Neural cell (in vitro differentiated cells): ENCODE measurements at regions not wholly inside any gene's neighbourhood (a gene's known extent, or its start where the extent isn't known, plus 50 kb on each side); places are given as distances from the start of the nearest gene placed in this dataset.

Experiments
- H2AFZ ChIP-seq: fragments of 200-600, 300-800 bp; sonication (generic), shearing (Covaris generic); 2 replicates; pipeline ENCODE4 v1.6.0; 2014; ENCODE audit warnings: low read depth, mild to moderate bottlenecking, antibody characterized with exemption, low read length, moderate library complexity
- H3F3A ChIP-seq: fragments of 200-600 bp; shearing (Covaris generic); 2 replicates; pipeline ENCODE4 v1.6.1; 2016; ENCODE audit warnings: mild to moderate bottlenecking, moderate library complexity, mixed read lengths, antibody characterized with exemption, low read length; ENCODE audit not compliant: insufficient read depth, poor library complexity, severe bottlenecking
- H3K27ac ChIP-seq: fragments of 200-600, 300-800 bp; sonication (generic), shearing (Covaris generic); 2 replicates; pipeline ENCODE4 v1.5.1; 2014; ENCODE audit warnings: mild to moderate bottlenecking, low read length, moderate library complexity
- H3K27me3 ChIP-seq: fragments of 300-800, 200-600 bp; sonication (generic), shearing (Covaris generic); 2 replicates; pipeline ENCODE4 v1.6.0; 2014; ENCODE audit warnings: mild to moderate bottlenecking, low read depth, low read length, moderate library complexity; ENCODE audit not compliant: insufficient read depth
- H3K36me3 ChIP-seq: fragments of 300-800, 200-600 bp; sonication (generic), shearing (Covaris generic); 2 replicates; pipeline ENCODE4 v1.5.1; 2014; ENCODE audit warnings: mild to moderate bottlenecking, antibody characterized with exemption, low read length, moderate library complexity; ENCODE audit not compliant: insufficient read depth
- H3K4me2 ChIP-seq: fragments of 300-800, 200-600 bp; sonication (generic), shearing (Covaris generic); 2 replicates; pipeline ENCODE4 v1.6.0; 2014; ENCODE audit warnings: mild to moderate bottlenecking, low read length
- H3K4me3 ChIP-seq: fragments of 300-800, 200-600 bp; sonication (generic), shearing (Covaris generic); 2 replicates; pipeline ENCODE4 v1.5.1; 2014; ENCODE audit warnings: mild to moderate bottlenecking, low read length, moderate library complexity
- H3K79me2 ChIP-seq: fragments of 200-600 bp; shearing (Covaris generic); replicated peaks from 2 replicates; pipeline ENCODE4 v1.6.0; 2014; ENCODE audit warnings: mild to moderate bottlenecking, low read length, moderate library complexity; ENCODE audit not compliant: insufficient read depth
- H3K9ac ChIP-seq: fragments of 300-800, 200-600 bp; sonication (generic), shearing (Covaris generic); 2 replicates; pipeline ENCODE4 v1.6.1; 2016; ENCODE audit warnings: mild to moderate bottlenecking, low read length, mixed read lengths
- H3K9me2 ChIP-seq: fragments of 200-600 bp; shearing (Covaris generic); 2 replicates; pipeline ENCODE4 v1.6.1; 2016; ENCODE audit warnings: mild to moderate bottlenecking, low read length, mixed read lengths; ENCODE audit not compliant: insufficient read depth
- H3K9me3 ChIP-seq: fragments of 200-600, 300-800 bp; sonication (generic), shearing (Covaris generic); 2 replicates; pipeline ENCODE4 v1.6.1; 2016; ENCODE audit warnings: mild to moderate bottlenecking, mixed run types, low read length, moderate library complexity, mixed read lengths
- H4K20me1 ChIP-seq: fragments of 200-600 bp; shearing (Covaris generic); 2 replicates; pipeline ENCODE4 v1.6.1; 2016; ENCODE audit warnings: mild to moderate bottlenecking, mixed run types; ENCODE audit not compliant: insufficient read depth
- EP300 ChIP-seq: fragments of 450-650 bp; conservative IDR thresholded peaks from 2 replicates; pipeline ENCODE4 v1.6.1; 2014; ENCODE audit warnings: antibody characterized with exemption, mild to moderate bottlenecking, moderate library complexity; ENCODE audit not compliant: poor library complexity, severe bottlenecking
- EZH2 ChIP-seq: fragments of 200-600, 300-800 bp; shearing (Covaris generic), sonication (generic); IDR thresholded peaks from 2 replicates; pipeline ENCODE4 v1.6.1; 2014; ENCODE audit warnings: antibody characterized with exemption, low read length, borderline replicate concordance, mild to moderate bottlenecking; ENCODE audit not compliant: insufficient read depth, poor library complexity, severe bottlenecking
- MXI1 ChIP-seq: fragments of 450-650 bp; conservative IDR thresholded peaks from 2 replicates; pipeline ENCODE4 v1.6.1; 2014; ENCODE audit warnings: antibody characterized with exemption, mild to moderate bottlenecking; ENCODE audit not compliant: poor library complexity, severe bottlenecking
- POLR2AphosphoS5 ChIP-seq: IDR thresholded peaks from 2 replicates; pipeline ENCODE4 v1.6.1; 2012
- RAD21 ChIP-seq: fragments of 450-650 bp; conservative IDR thresholded peaks from 2 replicates; pipeline ENCODE4 v1.6.1; 2014; ENCODE audit warnings: antibody characterized with exemption, mild to moderate bottlenecking, moderate library complexity
- SMC3 ChIP-seq: fragments of 450-650 bp; conservative IDR thresholded peaks from 2 replicates; pipeline ENCODE4 v1.6.1; 2014; ENCODE audit warnings: antibody characterized with exemption, mild to moderate bottlenecking, moderate library complexity; ENCODE audit not compliant: poor library complexity
- TAF1 ChIP-seq: IDR thresholded peaks from 2 replicates; pipeline ENCODE4 v1.6.1; 2012; ENCODE audit warnings: low read depth
- TF ChIP-seq, protein P1 (sequence below): IDR thresholded peaks from 2 replicates; pipeline ENCODE4 v1.6.1; 2012; ENCODE audit warnings: borderline replicate concordance
- TF ChIP-seq, protein P2 (sequence below): fragments of 450-650 bp; IDR thresholded peaks from 2 replicates; pipeline ENCODE4 v1.5.1; 2014; ENCODE audit warnings: antibody characterized with exemption, mild to moderate bottlenecking, moderate library complexity; ENCODE audit not compliant: poor library complexity, severe bottlenecking

DNA sequence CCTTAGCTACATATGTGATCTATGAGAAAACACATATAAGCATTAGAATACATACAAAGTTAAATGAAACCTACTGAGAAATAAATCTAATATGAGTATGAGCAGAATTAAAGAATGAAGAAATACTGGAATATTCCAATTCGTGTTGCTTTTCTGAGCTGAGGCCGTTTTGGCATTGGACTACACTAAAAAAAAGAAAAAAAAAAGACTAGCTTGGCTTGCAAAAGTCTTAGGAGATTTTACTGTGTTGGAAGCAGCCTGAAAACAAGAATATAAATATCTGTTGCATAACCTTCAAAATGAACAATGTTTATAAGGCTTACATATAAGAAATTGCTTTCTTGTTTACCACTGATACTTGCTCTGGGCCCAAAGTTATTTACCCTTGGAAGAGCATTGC, 562.8 kb downstream of the TMEM182 start:
- Histone ChIP-seq H3F3A (no peaks in the 10 kb centered on the region), H3K9me3 (no peaks in the 10 kb centered on the region), H3K4me3 (no peak overlapping the region), H3K4me2 (no peak overlapping the region), H3K27ac (no peak overlapping the region), H3K27me3 (no peaks in the 10 kb centered on the region), H3K9ac (no peak overlapping the region), H3K36me3 (no peaks in the 10 kb centered on the region), H3K79me2 (no peaks in the 10 kb centered on the region), H2AFZ (no peak overlapping the region), H3K9me2 (no peaks in the 10 kb centered on the region), H4K20me1 (no peaks in the 10 kb centered on the region)
- TF ChIP-seq, protein P1, sequence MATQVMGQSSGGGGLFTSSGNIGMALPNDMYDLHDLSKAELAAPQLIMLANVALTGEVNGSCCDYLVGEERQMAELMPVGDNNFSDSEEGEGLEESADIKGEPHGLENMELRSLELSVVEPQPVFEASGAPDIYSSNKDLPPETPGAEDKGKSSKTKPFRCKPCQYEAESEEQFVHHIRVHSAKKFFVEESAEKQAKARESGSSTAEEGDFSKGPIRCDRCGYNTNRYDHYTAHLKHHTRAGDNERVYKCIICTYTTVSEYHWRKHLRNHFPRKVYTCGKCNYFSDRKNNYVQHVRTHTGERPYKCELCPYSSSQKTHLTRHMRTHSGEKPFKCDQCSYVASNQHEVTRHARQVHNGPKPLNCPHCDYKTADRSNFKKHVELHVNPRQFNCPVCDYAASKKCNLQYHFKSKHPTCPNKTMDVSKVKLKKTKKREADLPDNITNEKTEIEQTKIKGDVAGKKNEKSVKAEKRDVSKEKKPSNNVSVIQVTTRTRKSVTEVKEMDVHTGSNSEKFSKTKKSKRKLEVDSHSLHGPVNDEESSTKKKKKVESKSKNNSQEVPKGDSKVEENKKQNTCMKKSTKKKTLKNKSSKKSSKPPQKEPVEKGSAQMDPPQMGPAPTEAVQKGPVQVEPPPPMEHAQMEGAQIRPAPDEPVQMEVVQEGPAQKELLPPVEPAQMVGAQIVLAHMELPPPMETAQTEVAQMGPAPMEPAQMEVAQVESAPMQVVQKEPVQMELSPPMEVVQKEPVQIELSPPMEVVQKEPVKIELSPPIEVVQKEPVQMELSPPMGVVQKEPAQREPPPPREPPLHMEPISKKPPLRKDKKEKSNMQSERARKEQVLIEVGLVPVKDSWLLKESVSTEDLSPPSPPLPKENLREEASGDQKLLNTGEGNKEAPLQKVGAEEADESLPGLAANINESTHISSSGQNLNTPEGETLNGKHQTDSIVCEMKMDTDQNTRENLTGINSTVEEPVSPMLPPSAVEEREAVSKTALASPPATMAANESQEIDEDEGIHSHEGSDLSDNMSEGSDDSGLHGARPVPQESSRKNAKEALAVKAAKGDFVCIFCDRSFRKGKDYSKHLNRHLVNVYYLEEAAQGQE = no peak
- TF ChIP-seq POLR2AphosphoS5 = no peak
- no peak for TF ChIP-seq EP300
- no peak for TF ChIP-seq TAF1
- TF ChIP-seq, protein P2, sequence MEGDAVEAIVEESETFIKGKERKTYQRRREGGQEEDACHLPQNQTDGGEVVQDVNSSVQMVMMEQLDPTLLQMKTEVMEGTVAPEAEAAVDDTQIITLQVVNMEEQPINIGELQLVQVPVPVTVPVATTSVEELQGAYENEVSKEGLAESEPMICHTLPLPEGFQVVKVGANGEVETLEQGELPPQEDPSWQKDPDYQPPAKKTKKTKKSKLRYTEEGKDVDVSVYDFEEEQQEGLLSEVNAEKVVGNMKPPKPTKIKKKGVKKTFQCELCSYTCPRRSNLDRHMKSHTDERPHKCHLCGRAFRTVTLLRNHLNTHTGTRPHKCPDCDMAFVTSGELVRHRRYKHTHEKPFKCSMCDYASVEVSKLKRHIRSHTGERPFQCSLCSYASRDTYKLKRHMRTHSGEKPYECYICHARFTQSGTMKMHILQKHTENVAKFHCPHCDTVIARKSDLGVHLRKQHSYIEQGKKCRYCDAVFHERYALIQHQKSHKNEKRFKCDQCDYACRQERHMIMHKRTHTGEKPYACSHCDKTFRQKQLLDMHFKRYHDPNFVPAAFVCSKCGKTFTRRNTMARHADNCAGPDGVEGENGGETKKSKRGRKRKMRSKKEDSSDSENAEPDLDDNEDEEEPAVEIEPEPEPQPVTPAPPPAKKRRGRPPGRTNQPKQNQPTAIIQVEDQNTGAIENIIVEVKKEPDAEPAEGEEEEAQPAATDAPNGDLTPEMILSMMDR = no peak
- TF ChIP-seq EZH2 = no peak
- no peak for TF ChIP-seq SMC3
- TF ChIP-seq MXI1 = no peak
- TF ChIP-seq RAD21 = no peak

DNA sequence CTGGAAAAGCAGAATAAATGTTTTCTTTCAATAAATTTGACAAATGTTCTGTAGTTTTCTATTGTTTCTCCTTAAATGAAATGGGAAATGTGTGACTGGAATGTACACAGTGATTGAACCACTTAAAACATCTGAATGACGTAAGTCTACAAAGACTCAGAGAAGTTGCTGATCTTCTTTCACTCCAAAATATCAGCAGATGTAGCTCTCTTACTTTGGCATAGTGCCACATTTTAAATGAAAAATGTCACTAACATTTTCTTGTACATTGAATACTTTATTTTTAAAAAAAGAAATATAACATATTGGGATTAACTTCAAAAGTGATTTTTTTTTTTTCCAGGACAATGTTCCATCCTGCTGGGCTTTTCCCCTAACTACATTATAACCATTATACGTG, 565.6 kb downstream of the TMEM182 start:
- Histone ChIP-seq H3K27me3 (no peaks in the 10 kb centered on the region), H3K4me2 (no peak overlapping the region), H3K4me3 (no peak overlapping the region), H3K9me2 (no peaks in the 10 kb centered on the region), H3K79me2 (no peaks in the 10 kb centered on the region), H2AFZ (no peak overlapping the region), H3K9me3 (no peaks in the 10 kb centered on the region), H4K20me1 (no peaks in the 10 kb centered on the region), H3K36me3 (no peaks in the 10 kb centered on the region), H3F3A (no peaks in the 10 kb centered on the region), H3K27ac (no peak overlapping the region), H3K9ac (no peak overlapping the region)
- TF ChIP-seq POLR2AphosphoS5 = no peak
- no peak for TF ChIP-seq EZH2
- no peak for TF ChIP-seq TAF1
- TF ChIP-seq, protein P1 = no peak
- TF ChIP-seq EP300 = no peak
- TF ChIP-seq MXI1 = no peak
- TF ChIP-seq, protein P2 = no peak
- no peak for TF ChIP-seq SMC3
- no peak for TF ChIP-seq RAD21
